Transverse colon (tissue), 4 donors: ENCODE measurements at regions not wholly inside any gene's neighbourhood (a gene's known extent, or its start where the extent isn't known, plus 50 kb on each side); places are given as distances from the start of the nearest gene placed in this dataset.

Experiments
- DNase-seq: peaks from one replicate; pipeline ENCODE4 v3.0.0-alpha.2; 2019
- H3K27ac ChIP-seq, 4 donors: fragments of 200-600 bp; sonication (generic); 2 replicates each; pipeline ENCODE4 v1.5.1; 2016 to 2018; ENCODE audit warnings: inconsistent platforms in 4 of 4
- H3K27me3 ChIP-seq: fragments of 200-600 bp; sonication (generic); 2 replicates; pipeline ENCODE4 v1.5.1; 2017; ENCODE audit warnings: inconsistent platforms
- H3K36me3 ChIP-seq, 4 donors: fragments of 200-600 bp; sonication (generic); 2 replicates each; pipeline ENCODE4 v1.5.1; 2017 to 2019; ENCODE audit warnings: inconsistent platforms in 4 of 4
- H3K4me1 ChIP-seq, 4 donors: fragments of 200-600 bp; sonication (generic); 2 replicates each; pipeline ENCODE4 v1.5.1; 2017 to 2020; ENCODE audit warnings: inconsistent platforms in 4 of 4
- H3K4me3 ChIP-seq, 4 donors: fragments of 200-600 bp; sonication (generic); 1 replicate in 1 of 4; 2 replicates in 3 of 4; pipeline versions ENCODE4 v1.5.1 to v1.6.1; 2017 to 2019; ENCODE audit warnings: inconsistent platforms in 4 of 4
- H3K9me3 ChIP-seq, 2 donors: fragments of 200-600 bp; sonication (generic); 2 replicates each; pipeline ENCODE4 v1.5.1; 2017 to 2019; ENCODE audit warnings: inconsistent platforms in 2 of 2
- EP300 ChIP-seq: sonication (generic); formaldehyde crosslinking; IDR thresholded peaks from one replicate; pipeline ENCODE4 v1.6.1; 2017; ENCODE audit warnings: antibody characterized with exemption, low read depth
- POLR2A ChIP-seq: fragments of 450-650 bp; IDR thresholded peaks from one replicate; pipeline ENCODE4 v1.6.1; 2016; ENCODE audit warnings: antibody characterized with exemption, mild to moderate bottlenecking, moderate library complexity
- POLR2AphosphoS5 ChIP-seq, 3 donors: sonication (generic); formaldehyde crosslinking; IDR thresholded peaks; one replicate each; pipeline ENCODE4 v1.6.1; 2016; ENCODE audit warnings: antibody characterized with exemption in 3 of 3
- WGBS, 2 donors: methylation state at CpG; one replicate each; pipeline ENCODE4 v1.1.5; 2018; ENCODE audit warnings: low coverage in 1 of 2; 5-methylcytosine and 5-hydroxymethylcytosine counted together
- in situ Hi-C, 4 donors: fragments of 200-750 bp; cut with MboI; loops; one replicate each; pipeline versions ENCODE4 v1.15.0 to v1.15.1; 2017; ENCODE audit warnings: low sequenced_read_pairs in 3 of 4, low pct_ligation_motif_present in 1 of 4, low pct_unique_long_range_greater_than_20kb in 1 of 4
- intact Hi-C: fragments of 100-400 bp; cut with DNase I; formaldehyde crosslinking; loops from one replicate; pipeline ENCODE4 v1.15.1; 2023; ENCODE audit warnings: low total_unique reads
- TF ChIP-seq, protein P1 (sequence below), 5 experiments: fragments of 200-600 bp in 3 of 5; fragments of 450-650 bp in 2 of 5; sonication (generic) in 3 of 5; IDR thresholded peaks; 1 replicate in 2 of 5; 2 replicates in 3 of 5; pipeline ENCODE4 v1.5.1; 2016 to 2017; ENCODE audit warnings: antibody characterized with exemption in 5 of 5, inconsistent platforms in 3 of 5, mild to moderate bottlenecking in 2 of 5, moderate library complexity in 1 of 5

DNA sequence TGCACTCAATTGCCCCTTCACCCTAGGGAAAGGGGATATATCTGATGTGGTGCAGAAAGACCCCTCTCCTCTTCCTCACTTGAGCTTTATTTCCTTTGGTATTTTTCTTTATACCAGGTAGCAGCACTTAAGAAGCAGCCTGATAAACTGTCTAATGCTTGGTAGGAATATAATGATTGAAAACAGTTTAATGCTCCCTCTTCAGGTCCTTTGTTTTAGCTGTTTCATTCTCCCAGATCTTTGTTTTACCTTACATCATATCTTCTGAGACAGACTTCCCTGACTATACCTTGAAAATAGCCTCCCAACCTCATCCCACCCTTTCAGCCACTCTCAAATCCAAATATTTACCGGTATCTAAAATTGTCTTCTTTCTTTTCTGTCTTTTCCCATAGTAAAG is 87.9 kb downstream of the NUDT12 start:
- Histone ChIP-seq H3K27me3 (no peaks in the 10 kb centered on the region), H3K36me3 (no peaks in the 10 kb centered on the region), H3K4me3 (no peak overlapping the region), H3K9me3 (no peaks in the 10 kb centered on the region), H3K27ac (no peak overlapping the region), H3K4me1 (peaks cover 0 to 27% (median 2%) of the 10 kb centered on the region in 4 donors)
- TF ChIP-seq, protein P1, sequence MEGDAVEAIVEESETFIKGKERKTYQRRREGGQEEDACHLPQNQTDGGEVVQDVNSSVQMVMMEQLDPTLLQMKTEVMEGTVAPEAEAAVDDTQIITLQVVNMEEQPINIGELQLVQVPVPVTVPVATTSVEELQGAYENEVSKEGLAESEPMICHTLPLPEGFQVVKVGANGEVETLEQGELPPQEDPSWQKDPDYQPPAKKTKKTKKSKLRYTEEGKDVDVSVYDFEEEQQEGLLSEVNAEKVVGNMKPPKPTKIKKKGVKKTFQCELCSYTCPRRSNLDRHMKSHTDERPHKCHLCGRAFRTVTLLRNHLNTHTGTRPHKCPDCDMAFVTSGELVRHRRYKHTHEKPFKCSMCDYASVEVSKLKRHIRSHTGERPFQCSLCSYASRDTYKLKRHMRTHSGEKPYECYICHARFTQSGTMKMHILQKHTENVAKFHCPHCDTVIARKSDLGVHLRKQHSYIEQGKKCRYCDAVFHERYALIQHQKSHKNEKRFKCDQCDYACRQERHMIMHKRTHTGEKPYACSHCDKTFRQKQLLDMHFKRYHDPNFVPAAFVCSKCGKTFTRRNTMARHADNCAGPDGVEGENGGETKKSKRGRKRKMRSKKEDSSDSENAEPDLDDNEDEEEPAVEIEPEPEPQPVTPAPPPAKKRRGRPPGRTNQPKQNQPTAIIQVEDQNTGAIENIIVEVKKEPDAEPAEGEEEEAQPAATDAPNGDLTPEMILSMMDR (IDR thresholded peaks at IDR 0.05), result no peak
- TF ChIP-seq POLR2AphosphoS5 (IDR thresholded peaks at IDR 0.05) (no peak), EP300 (no peak), POLR2A (no peak)
- intact Hi-C loops (no loop called here), in situ Hi-C loops (loop anchor here (5.0 to 10.0 kb wide), 3 partner anchors 240 to 250 kb away; no protein-coding TSS in a partner anchor)
- 92 to 98% methylated on average over 1 of the region's 1 CpG for WGBS, 2 donors
- no peak for DNase-seq

DNA sequence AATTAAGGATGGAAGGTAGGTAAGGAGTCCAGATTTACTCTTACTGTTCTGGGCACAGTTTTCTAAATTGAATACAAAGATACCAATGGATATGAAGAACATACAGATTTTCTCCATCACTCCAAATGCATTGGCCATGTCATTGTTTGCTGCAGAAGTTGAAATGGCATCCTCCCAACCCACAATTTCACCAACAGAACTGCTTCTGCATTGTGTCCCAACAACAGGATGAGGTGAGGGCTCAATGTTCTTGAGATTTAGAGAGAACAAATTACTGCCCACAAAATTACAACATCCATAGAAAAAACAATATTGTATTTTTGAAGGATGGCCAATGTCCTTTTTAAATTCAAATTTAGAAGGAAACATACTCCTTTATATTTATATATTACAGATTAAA is 88.9 kb downstream of the NUDT12 start:
- in situ Hi-C loops (loop anchor here (5.0 to 10.0 kb wide), 3 partner anchors 239 to 249 kb away; no protein-coding TSS in a partner anchor), intact Hi-C loops (no loop called here)
- H3K36me3 ChIP-seq, result no peaks in the 10 kb centered on the region
- H3K27me3 ChIP-seq, result no peaks in the 10 kb centered on the region
- no peaks in the 10 kb centered on the region for H3K9me3 ChIP-seq
- H3K4me1 ChIP-seq, result peaks cover 0 to 24% (median 2%) of the 10 kb centered on the region in 4 donors
- H3K27ac ChIP-seq, result no peak overlapping the region
- no peak for DNase-seq
- TF ChIP-seq, protein P1 (IDR thresholded peaks at IDR 0.05), result no peak
- TF ChIP-seq EP300 (no peak), POLR2A (no peak), POLR2AphosphoS5 (IDR thresholded peaks at IDR 0.05) (no peak)
- no peak overlapping the region for H3K4me3 ChIP-seq

DNA sequence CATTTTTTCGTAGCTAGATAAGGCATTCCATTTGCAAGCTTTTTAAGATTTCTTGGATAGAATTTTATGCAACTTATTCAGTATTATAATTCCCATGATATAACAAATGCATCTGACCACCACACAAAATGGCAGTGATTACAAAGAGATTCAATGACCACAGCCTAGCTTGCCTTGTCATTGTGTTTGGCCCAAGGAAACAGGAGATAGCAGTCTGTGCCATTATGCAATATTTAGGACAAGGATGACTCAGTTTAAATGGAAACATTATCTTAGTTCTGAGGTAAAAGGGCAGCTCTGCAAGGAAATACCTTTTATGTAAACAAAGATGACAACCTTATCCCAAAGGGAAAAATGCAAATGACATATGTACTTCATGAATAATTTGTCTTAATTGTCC is 89.8 kb downstream of the NUDT12 start:
- intact Hi-C loops, result no loop called here
- Histone ChIP-seq H3K4me3 (no peak overlapping the region), H3K36me3 (no peaks in the 10 kb centered on the region), H3K27ac (no peak overlapping the region), H3K9me3 (no peaks in the 10 kb centered on the region), H3K4me1 (peaks cover 0 to 24% (median 2%) of the 10 kb centered on the region in 4 donors), H3K27me3 (no peaks in the 10 kb centered on the region)
- DNase-seq, result no peak
- TF ChIP-seq EP300 (no peak), POLR2A (no peak), POLR2AphosphoS5 (IDR thresholded peaks at IDR 0.05) (peak in 1 of 3 donors; percentile 28)
- TF ChIP-seq, protein P1 (IDR thresholded peaks at IDR 0.05), result no peak
- in situ Hi-C loops, result loop anchor here (5.0 to 10.0 kb wide), 3 partner anchors 238 to 248 kb away; no protein-coding TSS in a partner anchor
- 73 to 78% methylated on average over 1 of the region's 1 CpG for WGBS, 2 donors

DNA sequence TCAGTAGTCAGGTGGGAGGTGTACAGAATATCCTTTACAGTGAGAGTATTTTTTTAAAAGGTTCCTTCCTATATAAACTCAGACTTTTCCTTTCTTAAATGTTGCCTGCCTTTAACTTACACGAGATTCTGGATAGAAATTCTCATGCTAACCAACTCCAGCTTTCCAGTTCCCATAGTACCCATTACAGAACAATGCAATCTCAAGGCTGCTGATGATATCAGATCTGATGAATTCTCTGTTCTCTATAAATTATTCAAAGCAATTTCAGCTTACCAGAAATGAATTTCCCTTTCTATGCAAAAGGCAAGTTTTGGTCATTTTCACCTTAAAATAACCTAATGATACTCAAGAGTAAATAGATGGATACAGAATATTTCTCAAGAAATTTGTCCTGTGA is 90.3 kb downstream of the NUDT12 start:
- Histone ChIP-seq H3K27me3 (no peaks in the 10 kb centered on the region), H3K36me3 (no peaks in the 10 kb centered on the region), H3K9me3 (no peaks in the 10 kb centered on the region), H3K4me1 (peaks cover 0 to 22% (median 2%) of the 10 kb centered on the region in 4 donors), H3K4me3 (no peak overlapping the region), H3K27ac (no peak overlapping the region)
- 70 to 86% methylated on average over 1 of the region's 1 CpG for WGBS, 2 donors
- in situ Hi-C loops (loop anchor here (5.0 to 10.0 kb wide), 3 partner anchors 237 to 247 kb away; no protein-coding TSS in a partner anchor), intact Hi-C loops (no loop called here)
- TF ChIP-seq POLR2A (no peak), POLR2AphosphoS5 (IDR thresholded peaks at IDR 0.05) (no peak), EP300 (no peak)
- TF ChIP-seq, protein P1 (IDR thresholded peaks at IDR 0.05), result no peak
- no peak for DNase-seq
